ENCODE measurements at regions not wholly inside any gene's neighbourhood (a gene's known extent, or its start where the extent isn't known, plus 50 kb on each side); places are given as distances from the start of the nearest gene placed in this dataset.
"Not testable (repeated sequence)": the region's sequence is repeated elsewhere in the genome, so short reads cannot be mapped to it uniquely, and the experiment has no call there.

- DNase-seq, result no peak
Measured at GRCh38 chr4:156298230-156298629, 344.6 kb upstream of the CTSO start.

GRCh38 chr4:156295676-156296195 is 342.1 kb upstream of the CTSO start:
- DNase-seq, result no peak

GRCh38 chr4:156294577-156294976 is 340.9 kb upstream of the CTSO start:
- DNase-seq, result no peak

GRCh38 chr4:156293657-156294297 is 340.1 kb upstream of the CTSO start:
- DNase-seq, result no peak

GRCh38 chr4:156291317-156291716 is 337.7 kb upstream of the CTSO start:
- DNase-seq, result no peak

- no peak for DNase-seq
Measured at GRCh38 chr4:156290811-156291210, 337.1 kb upstream of the CTSO start.

GRCh38 chr4:156290026-156290425 is 336.4 kb upstream of the CTSO start:
- not testable (repeated sequence) for DNase-seq

- no peak for DNase-seq
Measured at GRCh38 chr4:156280686-156281085, 327.0 kb upstream of the CTSO start.

GRCh38 chr4:156265407-156265806 is 311.7 kb upstream of the CTSO start:
- DNase-seq, result no peak

GRCh38 chr4:156261230-156261629 is 307.6 kb upstream of the CTSO start:
- no peak for DNase-seq

- DNase-seq, result no peak
Measured at GRCh38 chr4:156255230-156256007, 301.8 kb upstream of the CTSO start.

GRCh38 chr4:156252358-156252921 is 298.8 kb upstream of the CTSO start:
- no peak for DNase-seq

GRCh38 chr4:156251373-156252065 is 297.9 kb upstream of the CTSO start:
- DNase-seq, result no peak

GRCh38 chr4:156248917-156249316 is 295.3 kb upstream of the CTSO start:
- no peak for DNase-seq

- peak in 1 of 5 donors; percentile 2 for DNase-seq
Measured at GRCh38 chr4:156247470-156247869, 293.8 kb upstream of the CTSO start.

- DNase-seq, result no peak
Measured at GRCh38 chr4:156243015-156243414, 289.3 kb upstream of the CTSO start.

- DNase-seq, result no peak
Measured at GRCh38 chr4:156242390-156242789, 288.7 kb upstream of the CTSO start.

- DNase-seq, result no peak
Measured at GRCh38 chr4:156241896-156242295, 288.2 kb upstream of the CTSO start.

- no peak for DNase-seq
Measured at GRCh38 chr4:156238171-156238570, 284.5 kb upstream of the CTSO start.

GRCh38 chr4:156237231-156237630 is 283.6 kb upstream of the CTSO start:
- DNase-seq, result no peak

- no peak for DNase-seq
Measured at GRCh38 chr4:156230176-156230575, 276.5 kb upstream of the CTSO start.

GRCh38 chr4:156228676-156229075 is 275.0 kb upstream of the CTSO start:
- no peak for DNase-seq

GRCh38 chr4:156227321-156227720 is 273.7 kb upstream of the CTSO start:
- no peak for DNase-seq

All from T-helper 1 cell (primary cell).